Motor neuron (in vitro differentiated cells): ENCODE measurements at regions not wholly inside any gene's neighbourhood (a gene's known extent, or its start where the extent isn't known, plus 50 kb on each side); places are given as distances from the start of the nearest gene placed in this dataset.

Source experiments
- ATAC-seq, 8 experiments: fragments of 200-7000 bp; cut with Tn5 transposase; replicated peaks in 6 of 8; 2 replicates each; pipeline ENCODE4 v1.8.0; 2021; ENCODE audit warnings: mild to moderate bottlenecking in 8 of 8, moderate library complexity in 8 of 8
- H3K27ac ChIP-seq, 2 donors: fragments of 250-450 bp; sonication (Bioruptor Pico); 2 replicates each; pipeline ENCODE4 v1.9.0; 2021; ENCODE audit warnings: antibody characterized with exemption in 2 of 2, mild to moderate bottlenecking in 2 of 2, moderate library complexity in 1 of 2
- H3K4me1 ChIP-seq, 2 donors: fragments of 250-450 bp; sonication (Bioruptor Pico); replicated peaks in 1 of 2; 2 replicates each; pipeline ENCODE4 v1.6.1; 2021; ENCODE audit warnings: antibody characterized with exemption in 2 of 2, mild to moderate bottlenecking in 2 of 2, moderate library complexity in 1 of 2
- H3K4me3 ChIP-seq, 5 donors: fragments of 250-450 bp; sonication (Bioruptor Pico); 2 replicates each; pipeline ENCODE4 v1.9.0; 2021; ENCODE audit warnings: antibody characterized with exemption in 5 of 5, mild to moderate bottlenecking in 5 of 5, moderate library complexity in 4 of 5
- WGBS, 10 experiments: fragments of 450-650 bp; shearing (Covaris generic); methylation state at CpG; one replicate each; pipeline ENCODE4 v1.0.0; 2022; 5-methylcytosine and 5-hydroxymethylcytosine counted together
- in situ Hi-C, 9 experiments: fragments of 400-800 bp; cut with MboI; loops; one replicate each; pipeline ENCODE4 v1.15.0; 2021; ENCODE audit warnings: low sequenced_read_pairs in 9 of 9, low pct_unique_long_range_greater_than_20kb in 2 of 9; ENCODE audit not compliant: unreplicated experiment in 9 of 9

DNA sequence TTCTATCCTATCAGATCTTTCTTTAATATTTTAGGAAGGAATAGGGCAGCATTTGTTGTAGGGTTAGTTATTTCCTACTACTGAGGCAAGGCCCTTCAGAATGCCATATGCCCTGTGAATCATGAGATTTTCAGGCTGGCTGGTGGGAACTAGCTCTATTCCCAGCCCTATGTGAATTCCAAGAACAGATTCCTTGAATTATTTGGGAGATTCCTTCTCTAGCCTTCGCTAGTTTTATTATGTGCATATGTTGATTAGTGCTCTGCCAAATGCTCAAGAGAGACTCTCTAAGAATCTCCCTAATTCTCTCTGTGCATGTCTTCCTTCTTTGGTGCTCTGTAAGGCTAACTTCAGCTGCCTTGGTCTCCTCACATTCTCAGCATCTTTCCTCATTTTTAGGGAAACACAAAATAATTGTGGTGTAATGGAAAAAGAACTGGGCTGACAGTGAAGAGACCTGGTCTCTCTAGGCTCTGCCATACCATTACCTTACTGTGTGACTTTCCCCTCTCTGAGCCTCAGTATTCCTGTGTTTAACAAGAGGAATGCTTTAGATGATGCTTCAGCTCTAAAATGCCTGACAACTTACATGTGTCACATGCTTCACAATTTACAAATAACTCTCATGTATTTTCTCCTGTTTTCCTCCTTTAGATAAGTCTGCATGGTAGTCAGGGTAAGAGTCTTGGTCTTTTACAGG is 79.7 kb downstream of the VMA21 start:
- in situ Hi-C loops = loop anchor here in 1 of 9 experiments (25.0 kb wide), 1 partner anchor 314 kb away; no protein-coding TSS in a partner anchor
- peak in 3 of 8 experiments; percentile 82 to 93 (median 84) for ATAC-seq
- 0 to 20% (median 7%) methylated on average over 1 of the region's 1 CpG; no CpG with 5 or more reads in 7 of the 10 experiments for WGBS, 10 experiments

GRCh38 chrX:151478058-151478457 is 81.1 kb downstream of the VMA21 start:
- ATAC-seq = peak in 3 of 8 experiments; percentile 78 to 86 (median 84)
- 0 to 75% (median 32%) methylated on average over 1 to 4 of the region's 4 CpGs; no CpG with 5 or more reads in 6 of the 10 experiments for WGBS, 10 experiments
- in situ Hi-C loops = loop anchor here in 1 of 9 experiments (25.0 kb wide), 1 partner anchor 316 kb away; no protein-coding TSS in a partner anchor
- Histone ChIP-seq H3K4me1 (no peaks in the 10 kb centered on the region), H3K27ac (no peak overlapping the region), H3K4me3 (no peak overlapping the region)

More for the DNA sequence above, 79.7 kb downstream of the VMA21 start:
- no peak overlapping the region for H3K27ac ChIP-seq
- no peaks in the 10 kb centered on the region for H3K4me1 ChIP-seq
- H3K4me3 ChIP-seq = no peak overlapping the region

- ATAC-seq = peak in 3 of 8 experiments; percentile 62 to 78 (median 76)
- WGBS, 10 experiments = 0 to 82% methylated on average over 1 of the region's 2 CpGs; no CpG with 5 or more reads in 8 of the 10 experiments
- Histone ChIP-seq H3K27ac (no peak overlapping the region), H3K4me3 (no peak overlapping the region), H3K4me1 (no peaks in the 10 kb centered on the region)
- in situ Hi-C loops = loop anchor here in 1 of 9 experiments (25.0 kb wide), 1 partner anchor 326 kb away; no protein-coding TSS in a partner anchor
Measured at GRCh38 chrX:151488677-151489076, 74.8 kb upstream of the PASD1 start.

GRCh38 chrX:151505796-151506195 is 57.7 kb upstream of the PASD1 start:
- Histone ChIP-seq H3K4me3 (no peak overlapping the region), H3K4me1 (no peaks in the 10 kb centered on the region), H3K27ac (no peak overlapping the region)
- ATAC-seq = peak in 3 of 8 experiments; percentile 74 to 87 (median 83)
- in situ Hi-C loops = loop anchor here in 3 of 9 experiments (5.0 to 25.0 kb wide), 2 partner anchors 177 to 182 kb away; partner anchors contain the start of gene PRRG3 (in 2 of the 3)
- WGBS, 10 experiments = 13 to 88% (median 71%) methylated on average over 1 of the region's 2 CpGs; no CpG with 5 or more reads in 7 of the 10 experiments

DNA sequence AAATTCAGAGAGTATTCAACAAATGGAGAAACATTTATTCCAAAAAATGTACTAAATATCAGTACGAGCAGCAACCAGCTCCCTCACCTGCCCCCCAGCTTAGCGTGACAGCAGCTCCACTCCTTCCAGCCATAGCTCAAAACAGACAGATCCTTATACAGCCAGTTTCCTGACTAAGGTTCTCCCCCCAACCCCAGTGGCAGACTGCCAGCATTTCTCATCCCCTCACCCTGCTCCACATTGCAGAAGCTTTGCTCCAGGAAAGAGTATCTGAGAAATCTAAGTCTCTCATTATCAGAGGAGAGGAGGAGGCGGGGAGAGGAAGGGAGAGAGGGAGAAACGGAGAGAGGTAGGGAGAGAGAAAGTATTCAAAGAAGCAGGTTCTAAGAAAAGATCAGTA is 53.3 kb upstream of the PASD1 start:
- H3K4me3 ChIP-seq = no peak overlapping the region
- no peak overlapping the region for H3K27ac ChIP-seq
- no peak for ATAC-seq
- H3K4me1 ChIP-seq = no peaks in the 10 kb centered on the region
- in situ Hi-C loops = loop anchor here in 2 of 9 experiments (25.0 kb wide), 1 partner anchor 177 kb away; the partner anchor contains the start of gene PRRG3 (in 2 of the 2)
- 8 to 100% (median 45%) methylated on average over 1 to 4 of the region's 4 CpGs; no CpG with 5 or more reads in 2 of the 10 experiments for WGBS, 10 experiments

GRCh38 chrX:151513472-151513871 is 50.0 kb upstream of the PASD1 start:
- ATAC-seq = no peak
- H3K27ac ChIP-seq = no peak overlapping the region
- in situ Hi-C loops = loop anchor here in 2 of 9 experiments (25.0 kb wide), 1 partner anchor 174 kb away; the partner anchor contains the start of gene PRRG3 (in 2 of the 2)
- no peaks in the 10 kb centered on the region for H3K4me1 ChIP-seq
- no peak overlapping the region for H3K4me3 ChIP-seq
